ENCODE measurements at regions not wholly inside any gene's neighbourhood (a gene's known extent, or its start where the extent isn't known, plus 50 kb on each side); places are given as distances from the start of the nearest gene placed in this dataset.

DNA sequence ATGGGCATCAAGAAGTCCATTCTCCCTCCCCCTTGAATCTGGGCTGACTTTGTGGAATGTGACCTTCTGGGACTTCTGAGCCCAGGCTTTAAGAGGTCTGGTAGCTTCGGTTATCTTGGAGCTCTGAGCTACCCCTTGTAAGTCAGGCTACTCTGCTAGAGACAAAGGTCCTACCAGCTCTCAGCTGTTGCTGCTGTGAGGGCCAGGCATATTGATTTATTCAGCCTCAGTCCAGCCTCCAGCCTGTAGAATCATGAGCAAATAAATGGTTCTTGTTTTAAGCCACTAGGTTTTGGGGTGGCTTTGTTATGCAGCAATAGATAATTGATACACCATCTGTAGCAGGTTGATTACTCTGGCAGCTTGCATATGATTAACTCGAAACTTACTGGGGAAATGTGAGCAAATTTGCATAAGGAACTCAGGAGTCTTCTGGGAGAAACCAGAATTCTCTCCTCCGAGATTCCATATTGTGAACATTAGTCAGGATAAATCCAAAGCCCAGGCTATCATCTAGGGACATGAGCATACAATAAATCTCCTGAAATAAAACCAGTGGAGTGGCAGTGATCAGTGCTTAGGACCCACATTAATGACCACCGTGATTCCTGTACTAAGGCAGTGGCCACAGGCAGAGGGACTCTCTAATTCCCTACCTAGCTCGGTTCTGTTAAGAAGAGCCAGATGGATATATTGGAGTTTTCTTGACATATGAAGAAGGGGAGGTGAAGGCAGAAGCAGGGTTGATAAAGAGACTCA, 336.1 kb downstream of the CDC5L start:
- Mint-ChIP-seq H3K27me3 (no peaks in the 10 kb centered on the region), H3K27ac (no peak overlapping the region), H3K4me3 (no peak overlapping the region), H3K4me1 (ENCODE audit: low read depth) (no peaks in the 10 kb centered on the region), H3K9me3 (no peaks in the 10 kb centered on the region), H3K36me3 (ENCODE audit: low read depth) (no peaks in the 10 kb centered on the region)
- intact Hi-C loops (cut with DNase I, micrococcal nuclease): no loop called here
- ChIA-PET CTCF (no interaction called here), POLR2A (no interaction called here)
- H3K9me3 ChIP-seq (ENCODE audit: control insufficient read depth in 1 of 2, insufficient read depth in 1 of 2, low read length in 2 of 2): peaks cover 0 to 6% of the 10 kb centered on the region in 2 experiments
- TF ChIP-seq, protein P1, sequence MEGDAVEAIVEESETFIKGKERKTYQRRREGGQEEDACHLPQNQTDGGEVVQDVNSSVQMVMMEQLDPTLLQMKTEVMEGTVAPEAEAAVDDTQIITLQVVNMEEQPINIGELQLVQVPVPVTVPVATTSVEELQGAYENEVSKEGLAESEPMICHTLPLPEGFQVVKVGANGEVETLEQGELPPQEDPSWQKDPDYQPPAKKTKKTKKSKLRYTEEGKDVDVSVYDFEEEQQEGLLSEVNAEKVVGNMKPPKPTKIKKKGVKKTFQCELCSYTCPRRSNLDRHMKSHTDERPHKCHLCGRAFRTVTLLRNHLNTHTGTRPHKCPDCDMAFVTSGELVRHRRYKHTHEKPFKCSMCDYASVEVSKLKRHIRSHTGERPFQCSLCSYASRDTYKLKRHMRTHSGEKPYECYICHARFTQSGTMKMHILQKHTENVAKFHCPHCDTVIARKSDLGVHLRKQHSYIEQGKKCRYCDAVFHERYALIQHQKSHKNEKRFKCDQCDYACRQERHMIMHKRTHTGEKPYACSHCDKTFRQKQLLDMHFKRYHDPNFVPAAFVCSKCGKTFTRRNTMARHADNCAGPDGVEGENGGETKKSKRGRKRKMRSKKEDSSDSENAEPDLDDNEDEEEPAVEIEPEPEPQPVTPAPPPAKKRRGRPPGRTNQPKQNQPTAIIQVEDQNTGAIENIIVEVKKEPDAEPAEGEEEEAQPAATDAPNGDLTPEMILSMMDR (IDR thresholded peaks at IDR 0.05): no peak
- H3K27me3 ChIP-seq (ENCODE audit: control insufficient read depth in 1 of 2, insufficient read depth in 2 of 2, low read length in 2 of 2): no peaks in the 10 kb centered on the region
- ATAC-seq (ENCODE audit: poor library complexity) (no peak), DNase-seq (no peak)
- no peak overlapping the region for H3K27ac ChIP-seq (ENCODE audit: low read depth in 1 of 2, low read length in 2 of 2)
- no peak overlapping the region for H3K4me3 ChIP-seq (ENCODE audit: low read length)
- no peaks in the 10 kb centered on the region for H3K36me3 ChIP-seq (ENCODE audit: insufficient read depth, low read length)
- H3K4me1 ChIP-seq (ENCODE audit: insufficient read depth, low read length): no peaks in the 10 kb centered on the region

DNA sequence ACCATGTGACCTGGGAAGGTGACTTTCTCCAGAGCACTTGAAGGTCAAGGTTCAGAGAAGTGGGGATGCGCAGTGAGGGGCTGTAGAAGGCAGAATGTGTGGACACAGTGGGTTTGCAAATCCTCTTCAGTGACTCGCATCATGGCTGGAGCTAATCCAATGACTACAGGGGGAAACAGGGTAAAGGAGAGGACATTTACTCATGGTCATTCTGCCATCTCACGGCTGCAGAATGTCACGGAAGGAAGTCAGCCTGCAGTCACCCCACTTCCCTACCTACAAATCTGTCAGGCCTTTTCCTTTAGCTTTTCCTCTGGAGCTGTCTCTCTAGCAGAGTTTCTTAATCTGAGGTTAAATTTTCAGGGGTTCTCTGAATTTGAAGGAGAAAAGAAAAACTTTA, 337.6 kb downstream of the CDC5L start:
- Histone ChIP-seq H3K27me3 (ENCODE audit: control insufficient read depth in 1 of 2, insufficient read depth in 2 of 2, low read length in 2 of 2) (no peaks in the 10 kb centered on the region), H3K4me1 (ENCODE audit: insufficient read depth, low read length) (no peaks in the 10 kb centered on the region), H3K36me3 (ENCODE audit: insufficient read depth, low read length) (no peaks in the 10 kb centered on the region), H3K27ac (ENCODE audit: low read depth in 1 of 2, low read length in 2 of 2) (no peak overlapping the region), H3K9me3 (ENCODE audit: control insufficient read depth in 1 of 2, insufficient read depth in 1 of 2, low read length in 2 of 2) (peaks cover 0 to 6% of the 10 kb centered on the region in 2 experiments), H3K4me3 (ENCODE audit: low read length) (no peak overlapping the region)
- no peaks in the 10 kb centered on the region for H3K9me3 Mint-ChIP-seq
- ATAC-seq (ENCODE audit: poor library complexity): no peak
- no peaks in the 10 kb centered on the region for H3K27me3 Mint-ChIP-seq
- no peaks in the 10 kb centered on the region for H3K36me3 Mint-ChIP-seq (ENCODE audit: low read depth)
- CTCF ChIA-PET: no interaction called here
- TF ChIP-seq, protein P1 (IDR thresholded peaks at IDR 0.05): no peak
- POLR2A ChIA-PET: interaction anchor here (0.6 kb wide), 1 partner anchor 1308 kb away, joined by 3 read pairs; no protein-coding TSS in a partner anchor
- H3K27ac Mint-ChIP-seq: no peak overlapping the region
- no peak for DNase-seq
- intact Hi-C loops (cut with DNase I, micrococcal nuclease): no loop called here
- no peaks in the 10 kb centered on the region for H3K4me1 Mint-ChIP-seq (ENCODE audit: low read depth)
- H3K4me3 Mint-ChIP-seq: no peak overlapping the region

DNA sequence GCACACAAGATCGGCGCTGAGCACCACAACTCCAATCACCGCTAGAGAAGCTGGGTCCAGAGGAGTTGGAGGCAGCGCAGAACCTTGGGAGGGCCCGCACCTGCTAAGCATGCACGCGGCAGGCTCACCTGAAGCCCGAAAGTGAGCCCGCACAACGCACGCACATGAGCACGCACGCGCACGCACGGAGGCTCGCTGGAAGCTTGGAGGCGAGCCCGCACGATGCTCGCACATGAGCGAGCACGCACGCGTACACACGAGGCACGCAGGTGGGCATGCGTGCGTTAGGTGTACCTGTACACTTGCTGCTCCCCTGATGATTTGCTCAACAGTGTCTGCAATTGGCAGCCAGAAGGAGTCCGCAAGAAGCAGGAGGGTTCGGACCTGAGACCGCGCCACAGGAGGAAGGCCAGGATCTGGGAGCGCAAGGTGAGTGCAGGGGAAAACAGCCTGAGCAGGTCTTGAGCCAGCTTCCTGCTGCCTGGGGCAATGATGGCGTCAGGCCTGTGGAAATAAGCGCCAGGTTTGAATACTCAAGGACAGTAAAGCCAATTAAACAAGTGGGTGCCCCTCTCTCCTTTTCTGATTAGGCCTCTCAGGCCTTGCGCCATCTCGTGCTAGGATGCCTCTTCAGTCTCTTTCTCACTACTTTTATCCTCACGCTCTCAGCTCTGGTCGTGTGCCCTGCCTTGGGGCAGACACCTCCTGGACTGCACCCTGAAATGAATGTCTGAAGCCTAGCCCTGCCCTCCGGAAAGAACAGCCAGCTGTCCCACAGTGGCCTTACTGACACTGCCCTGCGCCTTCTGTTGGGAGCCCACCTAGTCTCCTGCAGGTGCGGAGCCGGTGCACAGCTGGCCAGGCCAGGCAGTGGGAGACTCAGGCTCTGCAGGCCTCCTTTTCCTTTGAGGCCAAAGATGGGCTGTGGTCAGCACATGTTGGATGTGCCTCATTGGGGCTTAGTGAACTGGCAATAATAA, 340.4 kb downstream of the CDC5L start:
- no peak for DNase-seq
- peaks cover 0 to 6% of the 10 kb centered on the region in 2 experiments for H3K9me3 ChIP-seq (ENCODE audit: control insufficient read depth in 1 of 2, insufficient read depth in 1 of 2, low read length in 2 of 2)
- no peak overlapping the region for H3K4me3 Mint-ChIP-seq
- H3K27ac Mint-ChIP-seq: no peak overlapping the region
- no peaks in the 10 kb centered on the region for H3K36me3 Mint-ChIP-seq (ENCODE audit: low read depth)
- intact Hi-C loops (cut with DNase I, micrococcal nuclease): no loop called here
- H3K36me3 ChIP-seq (ENCODE audit: insufficient read depth, low read length): no peaks in the 10 kb centered on the region
- ChIA-PET POLR2A (no interaction called here), CTCF (no interaction called here)
- no peaks in the 10 kb centered on the region for H3K27me3 ChIP-seq (ENCODE audit: control insufficient read depth in 1 of 2, insufficient read depth in 2 of 2, low read length in 2 of 2)
- ATAC-seq (ENCODE audit: poor library complexity): no peak
- no peaks in the 10 kb centered on the region for H3K4me1 Mint-ChIP-seq (ENCODE audit: low read depth)
- no peak overlapping the region for H3K27ac ChIP-seq (ENCODE audit: low read depth in 1 of 2, low read length in 2 of 2)
- H3K4me1 ChIP-seq (ENCODE audit: insufficient read depth, low read length): no peaks in the 10 kb centered on the region
- TF ChIP-seq, protein P1 (IDR thresholded peaks at IDR 0.05): no peak
- H3K9me3 Mint-ChIP-seq: no peaks in the 10 kb centered on the region
- no peak overlapping the region for H3K4me3 ChIP-seq (ENCODE audit: low read length)
- H3K27me3 Mint-ChIP-seq: no peaks in the 10 kb centered on the region
